ENCODE measurements at regions not wholly inside any gene's neighbourhood (a gene's known extent, or its start where the extent isn't known, plus 50 kb on each side); places are given as distances from the start of the nearest gene placed in this dataset.
"Not testable (repeated sequence)": the region's sequence is repeated elsewhere in the genome, so short reads cannot be mapped to it uniquely, and the experiment has no call there.

DNA sequence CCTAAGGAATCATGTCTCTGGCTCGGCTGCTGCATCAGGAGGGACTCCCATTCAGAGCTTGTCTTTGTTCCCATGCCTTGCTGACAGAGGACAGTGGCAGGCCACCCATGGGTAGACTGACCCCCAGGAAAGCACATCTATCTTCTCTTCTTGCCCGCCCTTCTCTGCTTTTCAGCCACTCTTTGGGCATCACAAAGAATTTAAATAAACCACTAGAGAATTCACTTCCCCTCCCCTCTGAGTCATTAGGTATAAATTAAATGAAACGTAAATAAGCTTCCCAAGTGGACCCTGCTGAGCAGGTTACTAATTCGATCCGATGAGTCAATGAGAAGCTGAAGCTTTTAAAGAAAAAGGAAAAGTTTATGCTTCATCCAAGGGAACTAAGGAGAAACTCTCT is 97.0 kb downstream of the DRD1 start:
- DNase-seq (ENCODE audit: low spot score) = no peak

DNA sequence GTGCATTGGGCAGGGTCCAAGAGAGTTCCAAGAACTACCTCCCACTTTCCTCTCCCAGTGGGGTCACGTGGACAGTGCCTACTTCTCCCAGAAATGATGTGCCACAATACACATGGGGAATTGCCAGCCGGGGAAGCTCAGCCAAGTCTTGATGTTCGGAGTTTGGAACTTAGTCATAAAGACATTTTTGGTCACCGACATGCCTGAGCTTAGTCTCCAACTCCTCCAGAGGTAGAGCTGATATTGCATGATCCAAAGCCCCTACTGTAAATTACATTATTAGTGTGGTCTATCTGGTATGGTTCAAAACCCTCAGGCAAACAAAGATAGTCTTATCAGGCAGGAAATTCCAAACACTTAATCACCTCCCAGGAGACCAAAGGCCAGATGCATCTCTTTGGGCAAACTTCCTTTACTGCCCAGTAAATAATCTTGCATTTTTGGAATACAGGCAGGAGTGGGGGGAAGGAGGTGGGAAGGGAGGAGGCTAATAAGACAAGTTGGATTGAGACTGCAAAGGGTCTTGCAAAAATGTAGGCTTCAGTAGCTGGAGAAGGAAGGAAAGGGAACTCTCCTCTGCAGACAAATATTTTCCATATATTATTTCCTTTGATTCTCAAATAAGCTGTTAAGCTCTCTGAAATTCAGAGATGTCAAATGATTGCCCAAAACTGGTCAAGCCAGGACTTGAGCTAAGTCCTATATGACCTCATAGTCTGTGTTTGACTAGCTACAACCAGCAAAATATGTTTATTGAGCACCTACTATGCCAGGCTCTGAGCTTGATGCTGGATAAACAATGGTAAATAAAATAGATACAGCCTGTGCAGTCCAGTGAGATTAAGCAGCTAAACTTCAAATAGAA is 99.4 kb downstream of the DRD1 start:
- DNase-seq (ENCODE audit: low spot score) = peak; percentile 7

DNA sequence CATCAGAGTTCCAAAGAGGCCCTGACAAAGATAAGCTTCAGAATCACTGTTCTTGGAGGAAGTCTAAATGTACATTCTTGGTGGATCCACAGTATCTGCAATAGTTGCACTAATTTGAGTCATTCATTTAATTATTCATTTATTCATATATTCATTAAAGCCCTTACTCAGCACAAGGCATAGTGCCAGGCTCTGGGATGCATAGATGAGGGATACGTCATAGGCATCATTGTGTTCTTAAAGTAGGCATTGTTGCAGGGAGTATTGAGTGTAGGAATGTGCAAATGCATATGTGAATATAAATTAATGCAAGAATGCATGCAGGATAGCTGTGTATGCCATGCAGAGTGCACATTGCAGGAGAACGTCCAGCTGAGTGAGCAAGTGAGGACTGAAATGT is 100.7 kb downstream of the DRD1 start:
- no peak for DNase-seq (ENCODE audit: low spot score)

DNA sequence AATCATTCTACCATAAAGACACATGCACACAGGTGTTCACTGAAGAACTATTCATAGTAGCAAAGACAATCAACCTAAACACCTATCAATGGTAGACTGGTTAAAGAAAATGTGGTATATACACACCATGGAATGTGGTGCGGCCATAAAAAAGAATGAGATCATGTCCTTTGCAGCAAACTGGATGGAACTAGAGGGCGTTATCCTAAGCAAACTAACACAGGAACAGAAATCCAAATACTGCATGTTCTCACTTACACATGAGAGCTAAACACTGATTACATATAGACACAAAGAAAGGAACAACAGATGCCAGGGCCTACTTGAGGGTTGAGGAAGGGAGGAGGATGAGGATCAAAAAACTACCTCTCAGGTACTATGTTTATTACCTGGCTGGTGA is 103.8 kb downstream of the DRD1 start:
- DNase-seq (ENCODE audit: low spot score) = no peak

DNA sequence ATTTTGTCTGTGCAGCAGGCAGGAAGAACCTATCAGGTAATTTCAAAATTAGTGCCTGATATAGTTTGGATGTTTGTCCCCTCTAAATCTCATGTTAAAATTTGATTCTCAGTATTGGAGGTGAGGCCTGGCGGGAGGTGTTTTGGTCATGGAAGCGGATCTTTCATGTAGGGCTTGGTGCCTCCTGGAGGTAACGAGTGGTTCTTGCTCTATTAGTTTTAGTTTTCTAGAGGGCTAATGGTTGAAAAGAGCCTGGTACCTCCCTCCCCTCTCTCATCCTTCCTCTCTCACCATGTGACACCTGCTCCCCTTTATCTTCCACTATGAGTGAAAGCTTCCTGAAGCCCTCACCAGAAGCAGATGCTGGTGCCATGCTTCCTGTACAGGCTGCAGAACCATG is 106.3 kb downstream of the DRD1 start:
- no peak for DNase-seq (ENCODE audit: low spot score)

DNA sequence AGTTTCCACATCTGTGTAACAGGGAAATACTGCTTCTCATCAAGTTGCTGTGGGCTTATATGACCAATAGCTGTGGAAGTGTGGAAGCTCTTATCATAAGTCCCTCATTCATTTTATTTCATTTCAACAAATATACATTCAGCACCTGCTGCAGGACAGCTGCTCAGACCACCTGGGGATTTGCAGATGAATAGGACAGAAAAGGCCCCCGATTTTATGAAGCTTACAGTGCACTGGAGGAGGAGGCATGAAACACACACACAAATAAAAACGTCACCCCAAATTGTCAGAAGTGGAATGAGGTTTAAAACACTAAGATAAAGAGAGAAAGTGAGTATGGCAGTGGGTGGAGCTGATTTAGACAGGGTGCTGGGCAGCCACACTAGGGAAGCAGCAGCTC is 107.2 kb downstream of the DRD1 start:
- no peak for DNase-seq (ENCODE audit: low spot score)

DNA sequence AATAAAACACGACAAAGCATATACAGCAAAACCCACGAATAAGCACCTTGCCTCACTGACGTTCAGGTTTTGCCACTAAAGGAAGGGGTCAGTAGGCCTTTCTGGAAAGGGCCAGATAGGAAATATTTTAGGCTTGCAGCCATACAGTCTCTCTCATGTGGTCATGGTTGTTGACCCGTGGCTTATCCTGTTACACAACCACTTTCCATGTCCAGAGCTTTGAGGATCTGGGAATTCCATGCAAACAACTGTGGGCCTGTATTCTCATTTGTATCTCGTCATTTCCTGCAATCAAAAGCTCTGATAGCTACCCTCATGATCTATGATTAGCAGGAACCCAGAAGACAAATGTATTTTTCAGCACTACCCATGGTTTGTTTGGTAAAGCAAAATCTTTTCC is 108.3 kb downstream of the DRD1 start:
- DNase-seq (ENCODE audit: low spot score) = no peak

DNA sequence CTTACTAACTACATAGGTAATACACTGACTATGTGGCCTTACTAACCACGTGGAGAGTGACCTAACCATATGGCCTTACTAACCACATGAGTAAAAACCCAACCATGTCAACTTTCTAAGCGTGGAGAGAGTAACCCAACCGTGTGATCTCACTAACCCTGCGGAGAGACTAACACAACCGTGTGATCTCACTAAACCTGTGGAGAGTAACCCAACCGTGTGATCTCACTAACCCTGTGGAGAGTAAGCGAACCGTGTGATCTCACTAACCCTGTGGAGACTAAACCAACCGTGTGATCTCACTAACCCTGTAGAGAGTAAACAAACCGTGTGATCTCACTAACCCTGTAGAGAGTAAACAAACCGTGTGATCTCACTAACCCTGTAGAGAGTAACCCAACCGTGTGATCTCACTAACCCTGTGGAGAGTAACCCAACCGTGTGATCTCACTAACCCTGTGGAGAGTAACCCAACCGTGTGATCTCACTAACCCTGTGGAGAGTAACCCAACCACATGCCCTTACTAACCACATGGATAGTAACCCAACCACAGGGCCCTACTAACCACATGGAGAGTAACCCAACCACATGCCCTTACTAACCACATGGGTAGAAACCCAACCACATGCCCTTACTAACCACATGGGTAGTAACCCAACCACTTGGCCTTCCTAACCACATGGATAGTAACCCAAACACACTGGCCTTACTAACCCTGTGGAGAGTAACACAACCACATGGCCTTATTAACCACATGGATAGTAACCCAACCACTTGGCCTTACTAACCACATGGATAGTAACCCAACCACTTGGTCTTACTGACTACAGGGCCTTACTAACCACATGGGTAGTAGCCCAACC is 112.6 kb downstream of the DRD1 start:
- DNase-seq (ENCODE audit: low spot score) = not testable (repeated sequence)

DNA sequence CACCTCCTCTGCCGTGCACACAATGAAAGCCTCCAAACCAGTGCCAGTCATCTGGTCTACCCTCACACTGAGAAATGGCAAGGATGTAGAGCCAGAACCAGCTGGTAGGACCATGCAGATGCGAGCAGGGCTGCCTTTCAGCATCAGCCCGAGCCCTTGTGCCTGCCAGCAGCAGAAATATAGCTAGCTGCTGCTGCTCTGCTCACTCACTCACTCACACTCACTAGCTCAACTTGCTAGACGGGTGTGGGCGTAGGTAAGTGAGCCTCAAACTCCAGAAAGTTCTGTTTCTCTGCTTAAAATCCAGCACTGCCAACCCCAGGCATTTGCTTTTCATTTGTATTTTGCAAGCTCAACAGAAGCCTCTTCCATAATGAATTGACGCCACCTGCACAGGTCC is 114.0 kb downstream of the DRD1 start:
- DNase-seq (ENCODE audit: low spot score) = no peak

DNA sequence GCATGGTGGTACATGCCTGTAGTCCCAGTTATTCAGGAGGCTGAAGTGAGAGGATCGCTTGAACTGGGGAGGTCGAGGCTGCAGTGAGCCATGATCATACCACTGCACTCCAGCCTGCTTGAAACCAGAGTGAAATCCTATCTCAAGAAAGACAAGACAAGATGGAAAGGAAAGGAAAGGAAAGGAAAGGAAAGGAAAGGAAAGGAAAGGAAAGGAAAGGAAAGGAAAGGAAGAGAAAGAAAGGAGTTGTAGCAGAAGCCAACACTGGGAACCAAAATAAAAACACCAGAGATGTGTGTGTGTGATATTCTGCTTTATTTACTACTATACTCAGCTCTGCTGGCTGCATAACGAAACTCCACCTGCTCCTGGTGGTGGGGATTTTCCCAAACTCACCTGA is 115.3 kb downstream of the DRD1 start:
- no peak for DNase-seq (ENCODE audit: low spot score)

DNA sequence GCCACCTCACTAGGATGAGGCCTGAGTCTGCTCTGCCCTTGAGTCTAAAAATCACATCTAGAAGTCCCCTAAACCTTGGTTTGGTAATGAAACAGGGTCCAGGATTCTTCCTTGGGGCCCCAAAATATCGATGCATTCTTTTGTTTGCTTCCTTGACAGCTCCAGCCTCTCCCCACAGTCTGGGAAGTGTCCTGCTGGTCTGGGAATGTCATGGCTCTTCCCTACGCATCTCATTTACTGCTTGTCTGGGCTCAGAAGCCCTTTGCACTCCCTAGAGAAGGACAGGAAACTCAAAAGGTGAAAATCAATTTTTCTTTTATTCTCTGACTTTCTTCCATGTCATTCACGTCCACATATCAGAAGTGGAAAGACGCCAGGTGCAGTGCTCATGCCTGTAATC is 115.8 kb downstream of the DRD1 start:
- DNase-seq (ENCODE audit: low spot score) = no peak

DNA sequence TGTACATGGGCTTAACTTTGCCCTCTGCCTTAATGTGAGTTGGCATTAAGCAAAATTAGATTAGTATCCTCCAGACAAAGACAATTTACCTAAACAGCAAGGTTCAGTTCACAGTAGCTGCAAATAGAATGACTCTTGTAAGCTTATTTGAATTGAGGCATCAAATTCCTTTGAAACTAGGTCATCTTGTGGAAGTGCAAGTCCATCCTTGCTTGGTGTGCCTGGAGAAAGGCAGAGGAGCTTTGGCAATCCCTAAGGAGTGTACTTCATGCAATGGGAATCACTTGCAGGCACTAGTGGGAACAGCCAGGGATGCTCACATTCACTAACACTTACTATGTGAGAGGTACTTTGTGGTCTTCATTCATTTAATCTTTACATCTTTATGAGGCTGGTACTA is 118.3 kb downstream of the DRD1 start:
- DNase-seq (ENCODE audit: low spot score) = no peak

DNA sequence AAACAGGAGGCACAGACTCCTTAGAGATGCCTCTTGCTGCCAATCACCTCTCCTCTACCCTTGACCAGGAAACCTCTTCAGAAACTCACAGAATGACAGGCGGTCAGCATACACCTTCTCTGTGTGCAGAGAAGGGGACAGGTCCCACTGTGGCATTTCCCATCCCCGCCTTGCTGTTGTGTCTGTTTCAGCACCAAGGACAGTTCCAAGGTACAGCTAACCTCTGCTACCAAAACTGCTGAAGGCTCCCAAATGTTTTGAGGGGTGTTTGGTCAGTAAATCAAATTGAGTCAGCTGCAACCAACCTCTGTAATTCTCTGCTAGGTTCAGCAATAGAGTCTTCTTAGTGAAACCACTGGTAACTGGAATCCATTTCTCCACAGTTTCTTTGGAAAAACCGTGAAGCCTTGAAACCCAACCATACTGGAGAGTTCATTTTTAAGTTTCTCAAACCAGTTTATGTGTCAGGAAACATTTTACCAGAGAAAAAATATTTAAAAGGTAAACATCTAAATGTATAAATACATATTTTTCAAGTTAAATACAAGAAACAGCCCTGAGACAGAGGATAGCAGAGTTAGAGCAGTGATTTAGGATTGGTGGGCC is 122.0 kb downstream of the DRD1 start:
- peak; percentile 15 for DNase-seq (ENCODE audit: low spot score)

DNA sequence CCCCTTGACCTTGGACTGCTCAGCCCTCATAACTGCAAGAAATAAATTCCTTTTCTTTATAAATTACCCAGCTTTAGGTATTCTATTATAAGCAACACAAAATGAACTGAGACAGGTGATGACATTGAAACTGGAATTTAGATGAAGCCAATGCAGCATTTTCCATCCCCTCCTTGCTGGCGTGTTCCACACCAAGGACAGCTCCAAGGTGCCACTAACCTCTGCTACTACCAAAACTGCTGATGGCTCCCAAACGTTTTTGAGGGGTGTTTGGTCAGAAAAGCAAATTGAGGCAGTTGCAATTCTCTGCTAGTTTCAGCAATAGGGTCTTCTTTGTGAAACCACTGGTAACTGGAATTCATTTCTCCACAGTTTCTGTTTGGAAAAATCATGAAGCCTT is 124.8 kb downstream of the DRD1 start:
- DNase-seq (ENCODE audit: low spot score) = no peak

DNA sequence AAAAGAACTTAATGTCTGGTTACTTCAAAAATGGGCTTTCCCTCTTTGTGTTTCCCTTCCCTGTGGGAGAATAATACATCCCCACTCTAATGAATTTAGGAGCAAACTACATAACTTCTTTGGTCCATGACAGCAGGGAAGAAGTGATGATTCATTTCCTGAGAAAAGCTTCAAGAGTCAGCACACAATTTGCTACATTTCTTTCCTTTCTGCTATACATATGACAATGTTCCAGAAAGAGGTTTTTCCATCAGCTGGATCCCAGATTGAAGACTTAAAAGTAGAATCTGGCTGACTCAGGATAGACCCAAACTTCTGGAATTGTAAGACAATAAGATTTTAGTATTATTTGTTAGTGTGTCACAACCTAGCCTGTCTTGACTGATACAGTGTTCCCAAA is 126.1 kb downstream of the DRD1 start:
- DNase-seq (ENCODE audit: low spot score) = no peak

DNA sequence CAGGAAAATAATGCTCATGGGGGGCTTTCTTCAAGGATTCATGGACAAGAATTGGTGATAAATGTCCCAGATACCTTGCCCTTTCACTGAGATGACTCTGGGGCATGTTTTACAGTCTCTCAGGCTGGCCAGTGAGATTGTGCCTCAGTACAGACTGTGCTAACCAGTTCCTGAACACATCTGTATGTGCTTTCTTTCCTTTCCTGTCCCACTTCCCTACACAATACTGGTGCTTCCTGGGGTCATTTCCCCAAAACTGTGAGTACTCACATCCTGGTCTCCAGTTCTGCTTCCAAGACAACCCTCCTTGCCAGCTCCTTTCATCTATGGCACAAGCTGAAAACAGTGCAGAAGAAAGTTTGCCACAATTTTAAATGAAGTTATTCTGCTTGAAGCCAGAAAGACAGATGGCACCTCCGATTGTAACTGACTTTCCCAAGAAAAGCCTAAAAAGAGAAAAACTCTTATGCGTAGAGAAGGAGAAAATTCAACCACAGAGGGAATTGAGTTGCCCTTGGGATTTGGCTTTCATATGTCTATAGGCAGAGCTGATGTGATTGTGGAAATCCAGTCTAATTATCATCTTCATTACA is 134.7 kb downstream of the DRD1 start:
- DNase-seq (ENCODE audit: low spot score) = no peak

DNA sequence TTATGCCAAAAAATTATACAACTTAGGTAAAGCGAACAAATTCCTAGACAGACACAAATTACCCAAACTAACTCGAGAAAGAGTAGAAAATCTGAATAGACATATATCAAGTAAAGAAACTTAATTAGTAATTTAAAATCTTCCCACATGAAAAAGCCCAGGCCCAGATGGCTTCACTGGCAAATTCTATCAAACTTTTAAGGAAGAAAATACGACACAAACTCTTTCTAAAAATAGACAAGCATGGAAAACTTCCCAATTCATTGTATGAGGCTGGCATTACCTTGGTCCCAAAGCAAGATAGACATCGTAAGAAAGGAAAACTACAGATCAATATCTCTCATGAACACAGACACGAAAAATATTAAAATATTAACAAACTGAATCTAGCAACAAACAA is 135.3 kb downstream of the DRD1 start:
- DNase-seq (ENCODE audit: low spot score) = no peak

DNA sequence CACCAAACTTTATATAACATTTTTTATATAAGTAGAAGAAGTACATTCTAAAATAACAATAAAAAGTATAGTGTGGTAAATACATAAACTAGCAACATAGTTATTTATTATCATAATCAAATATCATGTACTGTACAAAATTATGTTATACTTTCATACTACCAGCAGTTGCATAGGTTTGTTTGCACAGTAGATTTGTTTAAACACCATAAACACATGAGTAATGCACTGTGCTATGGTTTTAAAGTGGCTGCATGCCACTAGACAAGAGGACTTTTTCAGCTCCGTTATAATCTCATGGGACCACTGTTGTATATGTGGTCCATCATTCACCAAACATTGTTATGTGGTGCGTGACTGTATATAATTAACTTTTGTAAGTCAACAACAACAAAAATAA is 137.6 kb downstream of the DRD1 start:
- no peak for DNase-seq (ENCODE audit: low spot score)

DNA sequence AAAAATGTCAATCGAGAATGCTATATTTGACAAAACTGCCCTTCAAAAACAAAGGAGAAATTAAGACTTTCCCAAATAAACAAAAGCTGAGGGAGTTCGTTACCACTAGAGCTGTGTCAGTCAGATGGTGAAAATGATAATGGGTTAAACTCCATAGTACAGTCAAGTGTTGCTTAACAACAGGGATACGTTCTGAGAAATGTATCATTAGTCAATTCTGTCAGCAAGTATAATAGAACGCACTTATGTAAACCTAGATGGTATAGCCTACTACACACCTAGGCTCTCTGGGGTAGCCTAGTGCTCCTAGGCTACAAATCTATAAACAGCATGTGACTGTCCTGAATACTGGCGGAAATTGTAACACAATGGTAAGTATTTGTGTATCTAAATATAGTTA is 138.7 kb downstream of the DRD1 start:
- DNase-seq (ENCODE audit: low spot score) = no peak

DNA sequence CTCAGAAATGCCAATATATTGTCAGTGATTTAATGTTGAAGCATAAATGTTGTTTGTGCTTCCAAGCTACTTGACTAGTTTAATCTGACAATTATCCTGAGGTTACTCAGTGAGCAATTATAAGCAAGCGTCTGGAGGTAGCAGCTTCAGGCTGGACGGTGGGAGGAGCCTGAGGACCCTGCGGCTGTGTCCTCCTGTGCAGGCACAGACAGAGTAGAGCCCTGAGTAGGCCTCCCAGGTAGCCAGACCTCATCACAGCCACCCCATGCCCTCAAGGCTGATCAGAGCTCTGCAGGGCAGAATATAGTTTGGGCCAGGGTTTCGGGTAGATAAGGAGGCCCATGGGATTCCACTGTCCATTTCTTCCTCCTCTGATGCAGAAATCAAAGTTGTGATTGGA is 153.6 kb downstream of the DRD1 start:
- no peak for DNase-seq (ENCODE audit: low spot score)

DNA sequence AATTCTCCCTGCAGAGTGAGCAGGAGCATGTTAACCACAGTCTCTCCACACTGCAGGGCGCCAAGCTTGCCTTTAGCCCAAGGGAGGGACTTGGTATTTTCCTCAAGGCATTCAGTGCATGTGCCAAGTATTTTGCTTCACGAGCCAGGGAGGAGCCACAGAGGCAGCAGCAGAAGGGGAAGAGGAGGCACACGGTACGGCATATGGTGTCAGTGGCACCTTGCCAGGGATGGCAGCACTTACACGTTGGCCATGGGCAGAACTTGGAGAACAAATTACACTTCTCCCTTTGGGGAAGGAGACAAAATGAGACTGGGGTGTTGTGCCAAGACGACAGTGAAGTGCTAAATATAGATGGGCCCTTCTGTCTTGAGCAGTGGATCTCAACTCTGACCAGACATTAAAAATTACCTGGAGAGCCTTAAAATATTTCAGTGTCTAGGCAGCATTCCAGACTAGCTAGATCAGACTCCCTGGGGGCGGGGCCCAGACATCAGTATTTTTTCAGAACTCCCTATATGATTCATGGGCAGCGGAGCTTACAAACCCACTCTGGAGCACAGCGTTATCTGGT is 155.8 kb downstream of the DRD1 start:
- DNase-seq (ENCODE audit: low spot score) = peak; percentile 56

DNA sequence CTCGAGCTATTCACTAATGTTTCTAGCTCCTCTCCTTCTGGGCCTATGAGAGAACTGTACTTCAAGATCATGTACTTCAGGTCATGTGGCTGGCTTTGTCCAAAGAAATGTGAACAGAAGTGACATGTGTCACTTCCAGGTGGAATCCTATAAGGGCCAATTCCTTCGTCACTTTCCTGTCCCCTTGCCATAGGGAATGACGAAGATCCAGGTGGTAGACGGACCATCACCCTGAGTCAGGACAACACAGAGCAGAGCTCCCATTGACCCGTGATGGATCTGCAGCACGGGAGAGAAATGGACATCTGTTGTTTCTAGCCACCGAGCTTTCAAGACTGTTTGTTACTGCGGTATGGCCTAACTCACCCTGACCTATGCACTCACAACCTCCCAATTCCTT is 157.0 kb downstream of the DRD1 start:
- DNase-seq (ENCODE audit: low spot score) = no peak

Measured in AG08395 (cell line).